Smooth muscle cell (in vitro differentiated cells): ENCODE measurements at regions not wholly inside any gene's neighbourhood (a gene's known extent, or its start where the extent isn't known, plus 50 kb on each side); places are given as distances from the start of the nearest gene placed in this dataset.

Experiments used
- DNase-seq: peaks from one replicate; lab custom pipeline; 2025; ENCODE audit not compliant: unreplicated experiment; lab: John Stamatoyannopoulos, UW
- H2AFZ ChIP-seq: fragments of 200-600 bp; sonication (generic); 2 replicates; pipeline ENCODE4 v1.6.0; 2016; ENCODE audit warnings: antibody characterized with exemption, low read depth, mild to moderate bottlenecking
- H3F3A ChIP-seq: fragments of 200-600 bp; sonication (generic); 2 replicates; pipeline ENCODE4 v1.6.0; 2017; ENCODE audit warnings: antibody characterized with exemption, low read depth
- H3K27ac ChIP-seq: fragments of 200-600 bp; sonication (generic); 2 replicates; pipeline ENCODE4 v1.5.1; 2016; ENCODE audit warnings: low read depth, mild to moderate bottlenecking
- H3K27me3 ChIP-seq: fragments of 200-600 bp; sonication (generic); 2 replicates; pipeline ENCODE4 v1.6.1; 2016; ENCODE audit warnings: low read depth, mild to moderate bottlenecking
- H3K36me3 ChIP-seq: fragments of 200-600 bp; sonication (generic); 2 replicates; pipeline ENCODE4 v1.5.1; 2016; ENCODE audit warnings: low read depth
- H3K4me1 ChIP-seq: fragments of 200-600 bp; sonication (generic); 2 replicates; pipeline ENCODE4 v1.5.1; 2016; ENCODE audit warnings: low read depth
- H3K4me2 ChIP-seq: fragments of 200-600 bp; sonication (generic); 2 replicates; pipeline ENCODE4 v1.6.0; 2016; ENCODE audit warnings: mild to moderate bottlenecking
- H3K4me3 ChIP-seq: fragments of 200-600 bp; sonication (generic); 2 replicates; pipeline ENCODE4 v1.5.1; 2016; ENCODE audit warnings: mild to moderate bottlenecking
- H3K79me2 ChIP-seq: fragments of 200-600 bp; sonication (generic); 2 replicates; pipeline ENCODE4 v1.6.0; 2016; ENCODE audit warnings: low read depth, mild to moderate bottlenecking
- H3K9ac ChIP-seq: fragments of 200-600 bp; sonication (generic); 2 replicates; pipeline ENCODE4 v1.6.0; 2016; ENCODE audit warnings: low read depth
- H3K9me3 ChIP-seq: fragments of 200-600 bp; sonication (generic); replicated peaks from 2 replicates; pipeline ENCODE4 v1.5.1; 2016; ENCODE audit warnings: low read depth
- H4K20me1 ChIP-seq: fragments of 200-600 bp; sonication (generic); 2 replicates; pipeline ENCODE4 v1.6.0; 2016; ENCODE audit warnings: low read depth
- WGBS: methylation state at CpG from one replicate; pipeline ENCODE4 v1.1.7; 2016; ENCODE audit warnings: low lambda C conversion rate; 5-methylcytosine and 5-hydroxymethylcytosine counted together
- TF ChIP-seq, protein P1 (sequence below): fragments of 200-600 bp; sonication (generic); IDR thresholded peaks from 2 replicates; pipeline ENCODE4 v1.5.1; 2017; ENCODE audit warnings: borderline replicate concordance, mild to moderate bottlenecking, antibody characterized with exemption; ENCODE audit not compliant: insufficient read depth, poor library complexity, severe bottlenecking

GRCh38 chr9:97786341-97786740 lies 66.7 kb upstream of the FOXE1 start:
- TF ChIP-seq, protein P1, sequence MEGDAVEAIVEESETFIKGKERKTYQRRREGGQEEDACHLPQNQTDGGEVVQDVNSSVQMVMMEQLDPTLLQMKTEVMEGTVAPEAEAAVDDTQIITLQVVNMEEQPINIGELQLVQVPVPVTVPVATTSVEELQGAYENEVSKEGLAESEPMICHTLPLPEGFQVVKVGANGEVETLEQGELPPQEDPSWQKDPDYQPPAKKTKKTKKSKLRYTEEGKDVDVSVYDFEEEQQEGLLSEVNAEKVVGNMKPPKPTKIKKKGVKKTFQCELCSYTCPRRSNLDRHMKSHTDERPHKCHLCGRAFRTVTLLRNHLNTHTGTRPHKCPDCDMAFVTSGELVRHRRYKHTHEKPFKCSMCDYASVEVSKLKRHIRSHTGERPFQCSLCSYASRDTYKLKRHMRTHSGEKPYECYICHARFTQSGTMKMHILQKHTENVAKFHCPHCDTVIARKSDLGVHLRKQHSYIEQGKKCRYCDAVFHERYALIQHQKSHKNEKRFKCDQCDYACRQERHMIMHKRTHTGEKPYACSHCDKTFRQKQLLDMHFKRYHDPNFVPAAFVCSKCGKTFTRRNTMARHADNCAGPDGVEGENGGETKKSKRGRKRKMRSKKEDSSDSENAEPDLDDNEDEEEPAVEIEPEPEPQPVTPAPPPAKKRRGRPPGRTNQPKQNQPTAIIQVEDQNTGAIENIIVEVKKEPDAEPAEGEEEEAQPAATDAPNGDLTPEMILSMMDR = no peak
- no peak overlapping the region for H3K4me2 ChIP-seq
- no peak overlapping the region for H3K9ac ChIP-seq
- no peaks in the 10 kb centered on the region for H3K79me2 ChIP-seq
- no peak overlapping the region for H3K4me3 ChIP-seq
- H3K27me3 ChIP-seq = peaks cover 10% of the 10 kb centered on the region
- H3K27ac ChIP-seq = no peak overlapping the region
- 38% methylated on average over 5 of the region's 5 CpGs for WGBS
- no peaks in the 10 kb centered on the region for H3F3A ChIP-seq
- no peaks in the 10 kb centered on the region for H3K4me1 ChIP-seq
- no peaks in the 10 kb centered on the region for H4K20me1 ChIP-seq
- DNase-seq = no peak
- no peaks in the 10 kb centered on the region for H3K36me3 ChIP-seq
- H2AFZ ChIP-seq = no peak overlapping the region
- H3K9me3 ChIP-seq = no peaks in the 10 kb centered on the region

GRCh38 chr9:97787551-97787950 lies 65.5 kb upstream of the FOXE1 start:
- no peaks in the 10 kb centered on the region for H3K4me1 ChIP-seq
- no peaks in the 10 kb centered on the region for H3K79me2 ChIP-seq
- H3K4me3 ChIP-seq = no peak overlapping the region
- no peaks in the 10 kb centered on the region for H3K36me3 ChIP-seq
- H4K20me1 ChIP-seq = no peaks in the 10 kb centered on the region
- no peaks in the 10 kb centered on the region for H3K9me3 ChIP-seq
- H3K27ac ChIP-seq = no peak overlapping the region
- H3K9ac ChIP-seq = no peak overlapping the region
- no peak overlapping the region for H3K4me2 ChIP-seq
- no peaks in the 10 kb centered on the region for H3F3A ChIP-seq
- WGBS = 95% methylated on average over 1 of the region's 1 CpG
- H3K27me3 ChIP-seq = peaks cover 6% of the 10 kb centered on the region
- no peak overlapping the region for H2AFZ ChIP-seq
- TF ChIP-seq, protein P1 = no peak
- DNase-seq = no peak

DNA sequence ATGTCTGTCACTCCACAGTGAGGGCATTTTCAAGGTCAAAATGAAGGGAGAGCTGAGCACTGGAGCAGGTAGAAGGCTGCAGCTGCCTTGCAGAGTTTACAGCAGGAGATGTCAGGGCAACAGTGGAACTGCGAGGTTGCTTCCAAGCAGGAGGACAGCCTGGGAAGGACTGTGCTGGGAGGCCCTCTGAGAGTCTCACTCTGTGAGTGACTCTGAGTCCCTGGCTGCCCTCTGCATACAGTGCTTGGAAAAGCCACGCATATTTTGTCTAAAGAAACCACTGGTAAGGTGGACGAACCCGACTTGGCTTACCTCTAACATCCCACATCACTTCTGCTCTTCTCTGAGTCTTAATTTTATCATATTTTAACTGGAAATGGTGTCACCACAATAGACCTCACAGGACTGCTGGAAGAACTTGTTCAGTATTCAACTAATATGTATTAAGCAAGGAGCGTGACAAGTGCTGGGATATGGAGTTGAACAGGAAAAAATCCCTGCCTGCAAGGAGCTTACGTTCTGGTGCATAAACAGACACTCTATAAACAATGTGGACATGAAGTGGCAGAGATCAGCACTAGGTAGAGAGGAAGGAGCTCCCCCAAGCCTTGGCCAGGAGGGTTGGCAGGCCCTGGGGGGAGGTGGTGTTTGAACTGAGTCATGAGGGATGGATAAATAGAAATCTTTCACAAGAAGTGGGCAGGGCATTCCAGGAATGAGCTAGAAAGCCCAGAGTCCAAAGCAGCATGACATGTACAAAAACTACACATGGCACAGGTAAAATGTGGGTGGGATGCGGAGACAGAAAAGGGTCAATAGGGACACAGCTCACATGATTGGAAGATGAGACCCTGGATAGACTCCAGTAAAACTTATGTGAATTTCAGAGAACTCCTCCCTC lies 64.0 kb upstream of the FOXE1 start:
- Histone ChIP-seq H2AFZ (no peak overlapping the region), H3K9ac (no peak overlapping the region), H3K9me3 (no peaks in the 10 kb centered on the region), H3K79me2 (no peaks in the 10 kb centered on the region), H3K4me3 (no peak overlapping the region), H3K27ac (no peak overlapping the region), H3F3A (no peaks in the 10 kb centered on the region), H4K20me1 (no peaks in the 10 kb centered on the region), H3K36me3 (no peaks in the 10 kb centered on the region), H3K4me2 (no peak overlapping the region), H3K4me1 (no peaks in the 10 kb centered on the region), H3K27me3 (peaks cover 6% of the 10 kb centered on the region)
- no peak for DNase-seq
- TF ChIP-seq, protein P1 = no peak
- 90% methylated on average over 7 of the region's 7 CpGs for WGBS

GRCh38 chr9:97790542-97790941 lies 62.5 kb upstream of the FOXE1 start:
- Histone ChIP-seq H3K27me3 (no peaks in the 10 kb centered on the region), H3F3A (no peaks in the 10 kb centered on the region), H3K9me3 (no peaks in the 10 kb centered on the region), H3K4me3 (no peak overlapping the region), H2AFZ (no peak overlapping the region), H3K4me1 (no peaks in the 10 kb centered on the region), H3K4me2 (no peak overlapping the region), H3K27ac (no peak overlapping the region), H3K79me2 (no peaks in the 10 kb centered on the region), H4K20me1 (no peaks in the 10 kb centered on the region), H3K9ac (no peak overlapping the region), H3K36me3 (no peaks in the 10 kb centered on the region)
- DNase-seq = no peak
- WGBS = 94% methylated on average over 5 of the region's 5 CpGs
- TF ChIP-seq, protein P1 = no peak
